ENCODE measurements at regions not wholly inside any gene's neighbourhood (a gene's known extent, or its start where the extent isn't known, plus 50 kb on each side); places are given as distances from the start of the nearest gene placed in this dataset.
A peak's percentile ranks its signal among the peaks of the same experiment; 100 is the strongest.

DNA sequence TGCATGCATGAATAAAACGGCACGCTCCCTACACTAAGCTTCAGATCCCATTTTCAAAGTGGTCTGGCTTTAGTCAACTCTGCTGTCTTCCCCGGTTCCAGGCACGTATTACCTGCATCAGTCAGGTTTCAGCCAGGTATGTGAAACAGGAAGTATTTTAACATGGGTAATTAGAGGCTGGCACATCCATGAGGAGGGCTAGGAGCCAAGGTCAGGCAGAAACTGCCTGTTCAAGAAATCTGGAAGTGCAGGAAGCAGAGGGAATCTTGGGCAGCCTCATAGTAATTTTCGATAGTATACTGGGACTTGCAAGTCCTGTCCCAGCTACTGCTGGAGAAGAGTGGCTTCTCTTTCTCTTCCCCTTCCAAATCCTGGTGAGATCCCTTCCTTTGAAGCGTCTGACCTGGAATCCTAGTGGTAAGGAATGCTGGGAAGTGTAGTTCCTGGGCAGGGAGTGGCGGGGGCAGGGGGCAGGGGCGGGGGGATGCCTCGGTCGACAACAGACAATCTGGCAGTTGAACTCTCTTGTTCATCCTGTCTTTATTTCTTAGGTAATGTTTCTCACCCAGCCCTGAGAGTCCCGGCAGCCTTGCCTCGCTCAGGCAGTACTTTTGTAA lies 403.1 kb downstream of the TLE4 start:
- Histone ChIP-seq H3K9me3 (no peaks in the 10 kb centered on the region), H3K36me3 (no peaks in the 10 kb centered on the region), H3K4me3 (no peak overlapping the region), H3K27me3 (no peaks in the 10 kb centered on the region), H3K4me1 (peaks cover 0 to 3% (median 0%) of the 10 kb centered on the region in 4 donors), H3K27ac (no peak overlapping the region)
- 38 to 55% methylated on average over 5 to 12 of the region's 12 CpGs for WGBS, 2 donors (ENCODE audit: low coverage in 1 of 2)
- intact Hi-C loops (cut with DNase I; ENCODE audit: low total_unique reads), result no loop called here
- peak; percentile 27 for DNase-seq
- TF ChIP-seq POLR2AphosphoS5 (IDR thresholded peaks at IDR 0.05) (no peak), EP300 (IDR thresholded peaks at IDR 0.05; ENCODE audit: low read depth) (no peak), POLR2A (IDR thresholded peaks at IDR 0.05) (no peak)
- TF ChIP-seq, protein P1, sequence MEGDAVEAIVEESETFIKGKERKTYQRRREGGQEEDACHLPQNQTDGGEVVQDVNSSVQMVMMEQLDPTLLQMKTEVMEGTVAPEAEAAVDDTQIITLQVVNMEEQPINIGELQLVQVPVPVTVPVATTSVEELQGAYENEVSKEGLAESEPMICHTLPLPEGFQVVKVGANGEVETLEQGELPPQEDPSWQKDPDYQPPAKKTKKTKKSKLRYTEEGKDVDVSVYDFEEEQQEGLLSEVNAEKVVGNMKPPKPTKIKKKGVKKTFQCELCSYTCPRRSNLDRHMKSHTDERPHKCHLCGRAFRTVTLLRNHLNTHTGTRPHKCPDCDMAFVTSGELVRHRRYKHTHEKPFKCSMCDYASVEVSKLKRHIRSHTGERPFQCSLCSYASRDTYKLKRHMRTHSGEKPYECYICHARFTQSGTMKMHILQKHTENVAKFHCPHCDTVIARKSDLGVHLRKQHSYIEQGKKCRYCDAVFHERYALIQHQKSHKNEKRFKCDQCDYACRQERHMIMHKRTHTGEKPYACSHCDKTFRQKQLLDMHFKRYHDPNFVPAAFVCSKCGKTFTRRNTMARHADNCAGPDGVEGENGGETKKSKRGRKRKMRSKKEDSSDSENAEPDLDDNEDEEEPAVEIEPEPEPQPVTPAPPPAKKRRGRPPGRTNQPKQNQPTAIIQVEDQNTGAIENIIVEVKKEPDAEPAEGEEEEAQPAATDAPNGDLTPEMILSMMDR (IDR thresholded peaks at IDR 0.05), result no peak
- in situ Hi-C loops (cut with MboI; ENCODE audit: low pct_ligation_motif_present in 1 of 4, low pct_unique_long_range_greater_than_20kb in 1 of 4, low sequenced_read_pairs in 3 of 4), result no loop called here

DNA sequence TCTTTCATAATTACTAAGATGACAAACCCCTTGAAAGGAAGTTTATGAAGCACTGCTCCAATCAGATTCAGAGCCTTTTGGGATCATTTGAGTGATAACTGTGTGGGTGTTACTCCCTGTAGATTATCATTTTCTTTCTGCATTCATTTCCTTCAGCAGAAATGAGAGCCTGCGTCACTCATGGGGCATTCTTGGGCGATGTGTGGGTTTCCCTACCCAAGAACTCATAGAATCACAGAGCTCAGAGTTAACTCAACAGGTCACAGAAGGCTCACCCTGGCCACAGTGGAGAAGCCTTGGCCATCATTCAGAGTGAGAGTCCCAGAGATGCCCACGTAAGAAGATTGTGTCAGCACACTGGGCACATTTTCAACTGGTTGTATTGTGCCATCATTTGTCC lies 401.9 kb downstream of the TLE4 start:
- H3K27ac ChIP-seq, result no peak overlapping the region
- TF ChIP-seq, protein P1 (IDR thresholded peaks at IDR 0.05), result no peak
- TF ChIP-seq EP300 (IDR thresholded peaks at IDR 0.05; ENCODE audit: low read depth) (no peak), POLR2AphosphoS5 (IDR thresholded peaks at IDR 0.05) (no peak), POLR2A (IDR thresholded peaks at IDR 0.05) (no peak)
- intact Hi-C loops (cut with DNase I; ENCODE audit: low total_unique reads) (no loop called here), in situ Hi-C loops (cut with MboI; ENCODE audit: low pct_ligation_motif_present in 1 of 4, low pct_unique_long_range_greater_than_20kb in 1 of 4, low sequenced_read_pairs in 3 of 4) (no loop called here)
- H3K4me3 ChIP-seq, result no peak overlapping the region
- 95% methylated on average over 3 of the region's 3 CpGs; no CpG with 5 or more reads in 1 of the 2 donors for WGBS, 2 donors (ENCODE audit: low coverage in 1 of 2)
- H3K4me1 ChIP-seq, result peaks cover 0 to 3% (median 0%) of the 10 kb centered on the region in 4 donors
- DNase-seq, result no peak
- no peaks in the 10 kb centered on the region for H3K36me3 ChIP-seq
- H3K27me3 ChIP-seq, result no peaks in the 10 kb centered on the region
- no peaks in the 10 kb centered on the region for H3K9me3 ChIP-seq

DNA sequence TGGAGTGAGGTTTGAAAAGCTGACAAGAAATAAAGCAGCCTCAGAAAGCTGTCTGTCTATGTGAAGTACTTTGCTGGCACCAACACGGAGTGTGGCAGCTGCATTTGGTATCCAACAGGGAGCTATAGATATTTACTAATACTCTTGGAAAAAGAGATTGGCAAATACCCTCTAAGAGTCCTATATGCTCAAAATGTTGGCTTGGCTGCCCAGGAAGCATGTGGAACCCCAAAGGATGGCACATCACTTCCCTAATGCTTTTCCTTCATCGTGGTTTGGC lies 398.3 kb downstream of the TLE4 start:
- Histone ChIP-seq H3K9me3 (no peaks in the 10 kb centered on the region), H3K4me1 (peaks cover 0 to 2% (median 0%) of the 10 kb centered on the region in 4 donors), H3K36me3 (no peaks in the 10 kb centered on the region), H3K27me3 (no peaks in the 10 kb centered on the region), H3K4me3 (no peak overlapping the region), H3K27ac (no peak overlapping the region)
- TF ChIP-seq EP300 (IDR thresholded peaks at IDR 0.05; ENCODE audit: low read depth) (no peak), POLR2AphosphoS5 (IDR thresholded peaks at IDR 0.05) (no peak), POLR2A (IDR thresholded peaks at IDR 0.05) (no peak)
- TF ChIP-seq, protein P1 (IDR thresholded peaks at IDR 0.05), result no peak
- in situ Hi-C loops (cut with MboI; ENCODE audit: low pct_ligation_motif_present in 1 of 4, low pct_unique_long_range_greater_than_20kb in 1 of 4, low sequenced_read_pairs in 3 of 4) (no loop called here), intact Hi-C loops (cut with DNase I; ENCODE audit: low total_unique reads) (no loop called here)
- 63 to 86% methylated on average over 1 to 2 of the region's 2 CpGs for WGBS, 2 donors (ENCODE audit: low coverage in 1 of 2)
- DNase-seq, result no peak

DNA sequence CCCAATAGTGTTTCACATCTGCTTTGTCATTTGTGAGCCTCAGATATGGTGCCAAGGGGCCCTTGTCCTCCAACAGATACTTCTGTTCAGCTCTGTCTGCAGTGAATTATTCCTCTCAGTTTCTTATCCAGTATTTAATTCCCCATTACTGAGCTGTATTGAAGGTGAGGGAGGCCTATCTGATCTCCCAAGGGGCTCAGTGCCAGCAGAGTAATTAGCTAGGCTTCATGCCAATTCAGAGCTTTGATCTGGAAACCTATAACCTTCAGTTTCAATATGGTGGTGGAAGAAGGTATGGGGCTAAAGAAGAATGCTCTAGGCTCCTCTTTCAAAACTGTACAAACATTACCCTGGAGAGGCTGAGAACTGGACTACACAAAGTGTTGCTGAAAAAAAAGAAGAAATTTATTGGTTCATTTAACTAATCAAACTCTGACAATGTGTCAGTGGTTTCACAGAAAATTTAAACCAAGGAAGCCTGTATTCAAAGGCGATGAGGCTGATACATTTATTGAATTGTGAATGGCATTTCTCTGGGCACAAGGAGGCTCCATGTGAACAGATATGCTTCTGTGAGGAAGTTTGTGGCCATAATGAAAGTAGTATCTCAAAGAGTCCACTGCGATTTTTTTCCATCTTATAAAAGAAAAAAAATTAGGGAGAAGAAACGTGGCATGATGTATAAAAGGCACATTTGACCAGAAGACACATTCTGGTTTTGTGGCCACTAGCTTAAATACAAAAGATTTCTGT lies 397.8 kb downstream of the TLE4 start:
- DNase-seq, result no peak
- H3K4me3 ChIP-seq, result no peak overlapping the region
- TF ChIP-seq, protein P1 (IDR thresholded peaks at IDR 0.05), result no peak
- no peak for TF ChIP-seq POLR2AphosphoS5 (IDR thresholded peaks at IDR 0.05)
- no peak for TF ChIP-seq POLR2A (IDR thresholded peaks at IDR 0.05)
- H3K9me3 ChIP-seq, result no peaks in the 10 kb centered on the region
- H3K27me3 ChIP-seq, result no peaks in the 10 kb centered on the region
- WGBS, 2 donors (ENCODE audit: low coverage in 1 of 2), result 81 to 85% methylated on average over 3 of the region's 3 CpGs
- no peaks in the 10 kb centered on the region for H3K4me1 ChIP-seq
- H3K36me3 ChIP-seq, result no peaks in the 10 kb centered on the region
- in situ Hi-C loops (cut with MboI; ENCODE audit: low pct_ligation_motif_present in 1 of 4, low pct_unique_long_range_greater_than_20kb in 1 of 4, low sequenced_read_pairs in 3 of 4) (no loop called here), intact Hi-C loops (cut with DNase I; ENCODE audit: low total_unique reads) (no loop called here)
- H3K27ac ChIP-seq, result no peak overlapping the region

Data from transverse colon (tissue), 4 donors.